ENCODE measurements at regions not wholly inside any gene's neighbourhood (a gene's known extent, or its start where the extent isn't known, plus 50 kb on each side); places are given as distances from the start of the nearest gene placed in this dataset.

DNA sequence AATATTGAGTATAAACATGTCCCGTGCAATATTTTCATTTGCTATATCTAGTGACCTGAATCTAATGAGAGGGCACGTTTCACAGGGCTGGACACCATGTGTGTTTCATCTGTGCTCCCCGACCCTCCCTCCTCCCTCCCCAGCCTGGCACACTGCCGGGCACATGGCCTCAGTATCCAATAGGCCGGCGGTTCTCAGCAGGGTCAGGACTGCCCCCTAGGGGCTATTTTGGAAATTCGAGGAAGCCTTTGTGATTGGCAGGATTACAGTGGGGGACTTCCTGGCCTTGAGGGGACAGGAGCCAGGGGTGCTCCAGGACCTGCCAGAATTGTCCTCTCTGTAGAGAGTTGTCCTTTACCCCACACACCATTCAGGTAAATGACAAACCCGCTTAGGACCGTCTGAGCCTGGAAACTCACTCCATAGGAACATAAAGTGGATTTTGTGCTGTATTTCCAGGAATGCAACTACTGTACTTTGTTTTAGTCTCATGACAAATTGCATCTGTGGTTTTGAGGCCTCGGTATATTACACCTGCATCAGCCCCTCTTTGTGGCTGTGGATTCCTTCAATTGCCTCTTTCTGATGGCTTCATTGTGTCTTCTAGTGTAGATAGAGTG lies 109.5 kb upstream of the SIM2 start:
- no peak overlapping the region for H3K4me3 ChIP-seq
- no peak for TF ChIP-seq CTCF (IDR thresholded peaks at IDR 0.05)
- DNase-seq (ENCODE audit: low spot score) = no peak
- H3K27ac ChIP-seq = no peak overlapping the region

- no peak for DNase-seq (ENCODE audit: low spot score)
- Histone ChIP-seq H3K4me3 (no peak overlapping the region), H3K27ac (no peak overlapping the region)
- no peak for TF ChIP-seq CTCF (IDR thresholded peaks at IDR 0.05)
Observed at GRCh38 chr21:36591326-36591970, 107.5 kb upstream of the SIM2 start.

DNA sequence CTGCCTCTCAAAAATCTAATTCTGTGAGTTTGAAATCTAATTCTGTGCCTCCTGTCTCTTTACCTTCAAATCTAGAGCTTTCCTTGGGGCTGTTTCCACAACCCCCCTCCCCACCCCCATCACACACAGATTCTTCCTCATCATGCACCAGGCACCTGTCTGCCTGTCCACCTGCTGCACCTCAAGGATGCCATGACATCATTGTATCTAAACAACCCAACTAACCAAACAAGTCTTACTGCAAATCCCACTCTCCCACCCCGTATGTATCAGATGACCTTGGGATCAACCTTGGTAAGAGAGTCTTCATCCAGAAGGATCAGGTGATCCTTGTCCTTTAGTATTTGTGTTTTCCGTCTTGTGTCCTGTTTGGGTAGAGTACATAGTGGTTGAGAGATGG lies 102.7 kb upstream of the SIM2 start:
- no peak for TF ChIP-seq CTCF (IDR thresholded peaks at IDR 0.05)
- no peak for DNase-seq (ENCODE audit: low spot score)
- Histone ChIP-seq H3K4me3 (no peak overlapping the region), H3K27ac (no peak overlapping the region)

- no peak for DNase-seq (ENCODE audit: low spot score)
- no peak for TF ChIP-seq CTCF (IDR thresholded peaks at IDR 0.05)
- Histone ChIP-seq H3K4me3 (no peak overlapping the region), H3K27ac (no peak overlapping the region)
Observed at GRCh38 chr21:36601362-36601761, 97.6 kb upstream of the SIM2 start.

DNA sequence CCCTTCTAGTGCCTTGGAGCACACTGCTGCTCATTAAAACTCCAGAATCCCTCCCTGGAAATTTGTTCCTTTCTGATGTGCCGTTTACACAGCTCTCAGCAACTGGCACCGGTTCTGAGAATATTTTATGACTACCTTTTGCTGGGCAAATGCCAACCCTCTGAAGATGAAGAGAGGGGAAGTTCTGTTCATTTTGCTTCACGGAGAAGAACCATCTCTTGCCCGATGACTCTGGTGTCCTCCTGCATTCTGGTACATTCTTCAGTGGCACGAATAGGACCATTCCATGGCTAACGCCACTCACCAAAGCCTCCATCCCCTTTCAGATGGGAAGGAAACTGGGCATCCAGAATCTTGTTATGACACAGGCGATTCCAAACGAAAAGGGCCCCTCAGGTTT lies 96.2 kb upstream of the SIM2 start:
- no peak for TF ChIP-seq CTCF (IDR thresholded peaks at IDR 0.05)
- Histone ChIP-seq H3K4me3 (no peak overlapping the region), H3K27ac (no peak overlapping the region)
- DNase-seq (ENCODE audit: low spot score) = no peak

DNA sequence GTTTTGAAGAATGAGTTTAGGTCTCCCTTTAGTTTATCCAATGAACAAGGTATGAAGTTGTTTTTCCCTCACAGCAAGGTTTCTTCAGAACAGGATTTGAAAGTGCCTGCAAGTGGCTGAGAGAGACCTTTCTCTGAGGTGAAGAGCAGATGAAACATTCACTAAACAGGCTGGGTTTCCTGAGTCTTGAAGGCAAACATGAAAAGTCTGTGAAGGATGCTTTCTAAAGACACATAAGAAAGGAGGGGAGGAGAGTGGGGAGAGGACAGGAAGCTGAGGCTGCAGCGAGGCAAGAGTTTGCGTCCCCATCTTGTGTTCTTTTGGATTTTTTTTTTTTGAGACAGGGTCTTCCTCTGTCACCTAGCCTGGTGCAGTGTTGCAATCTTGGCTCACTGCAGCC lies 95.7 kb upstream of the SIM2 start:
- TF ChIP-seq CTCF (IDR thresholded peaks at IDR 0.05) = no peak
- DNase-seq (ENCODE audit: low spot score) = no peak
- no peak overlapping the region for H3K4me3 ChIP-seq
- H3K27ac ChIP-seq = no peak overlapping the region

DNA sequence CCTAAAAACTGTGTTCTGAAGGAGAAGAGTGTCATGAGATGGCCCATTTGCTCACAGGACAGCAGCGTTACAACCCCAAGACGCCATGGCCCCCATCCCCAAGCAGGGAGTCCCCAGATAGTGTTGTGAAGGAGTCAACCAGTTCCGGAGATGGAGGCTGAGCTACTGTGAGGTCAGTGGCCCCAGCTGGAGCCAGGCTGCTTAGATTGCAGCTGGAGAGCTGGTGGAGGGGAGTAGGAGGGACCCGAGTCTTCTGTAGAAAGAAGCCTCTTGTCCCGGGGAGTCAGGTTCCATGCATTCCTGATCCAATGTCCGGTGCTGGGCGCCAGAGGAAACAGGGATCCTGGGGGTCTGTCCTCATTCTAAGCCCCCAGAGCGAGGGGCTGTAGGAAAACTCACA lies 93.5 kb upstream of the SIM2 start:
- TF ChIP-seq CTCF (IDR thresholded peaks at IDR 0.05) = no peak
- no peak overlapping the region for H3K4me3 ChIP-seq
- no peak for DNase-seq (ENCODE audit: low spot score)
- no peak overlapping the region for H3K27ac ChIP-seq

Measured in coronary artery (tissue), 2 donors.